ENCODE measurements at regions not wholly inside any gene's neighbourhood (a gene's known extent, or its start where the extent isn't known, plus 50 kb on each side); places are given as distances from the start of the nearest gene placed in this dataset.

- H3K9me3 ChIP-seq (ENCODE audit: insufficient read depth, low read depth, low read length), result no peaks in the 10 kb centered on the region
- H3K4me1 ChIP-seq (ENCODE audit: insufficient read depth, low read length, poor library complexity, severe bottlenecking), result peaks cover 31% of the 10 kb centered on the region
- no peak for TF ChIP-seq CTCF (conservative IDR thresholded peaks at IDR 0.05; ENCODE audit: low read length)
- TF ChIP-seq EZH2phosphoT487 (IDR thresholded peaks at IDR 0.05; ENCODE audit: borderline replicate concordance), result no peak
- no peaks in the 10 kb centered on the region for H3K79me2 ChIP-seq (ENCODE audit: insufficient read depth, low read length)
- H3K4me3 ChIP-seq (ENCODE audit: low read length, poor library complexity, severe bottlenecking), result no peak overlapping the region
- H3K9me2 ChIP-seq (replicated peaks; ENCODE audit: low read depth, low read length), result no peaks in the 10 kb centered on the region
- H4K20me1 ChIP-seq (ENCODE audit: insufficient read depth, low read length, poor library complexity, severe bottlenecking), result no peaks in the 10 kb centered on the region
- no peak overlapping the region for H3K9ac ChIP-seq (ENCODE audit: low read depth, low read length, poor library complexity, severe bottlenecking)
- no peak overlapping the region for H2AFZ ChIP-seq (ENCODE audit: low read length)
- H3K4me2 ChIP-seq (ENCODE audit: low read depth, low read length, poor library complexity, severe bottlenecking), result no peak overlapping the region
- H3F3A ChIP-seq (ENCODE audit: low read depth), result peaks cover 6% of the 10 kb centered on the region; the same call in 1 of the 2 replicates
- no peaks in the 10 kb centered on the region for H3K36me3 ChIP-seq (ENCODE audit: insufficient read depth, low read length)
- no peaks in the 10 kb centered on the region for H3K27me3 ChIP-seq (ENCODE audit: insufficient read depth, low read length, poor library complexity, severe bottlenecking)
These were observed 214.5 kb downstream of the SNX10 start for GRCh38 chr7:26506196-26506595.

GRCh38 chr7:26507108-26507987, 215.7 kb downstream of the SNX10 start:
- Histone ChIP-seq H3K27me3 (ENCODE audit: insufficient read depth, low read length, poor library complexity, severe bottlenecking) (no peaks in the 10 kb centered on the region), H3K4me3 (ENCODE audit: low read length, poor library complexity, severe bottlenecking) (no peak overlapping the region), H3K9me3 (ENCODE audit: insufficient read depth, low read depth, low read length) (no peaks in the 10 kb centered on the region), H3K9me2 (replicated peaks; ENCODE audit: low read depth, low read length) (no peaks in the 10 kb centered on the region), H4K20me1 (ENCODE audit: insufficient read depth, low read length, poor library complexity, severe bottlenecking) (no peaks in the 10 kb centered on the region), H3K9ac (ENCODE audit: low read depth, low read length, poor library complexity, severe bottlenecking) (no peak overlapping the region), H2AFZ (ENCODE audit: low read length) (no peak overlapping the region), H3K36me3 (ENCODE audit: insufficient read depth, low read length) (no peaks in the 10 kb centered on the region), H3K79me2 (ENCODE audit: insufficient read depth, low read length) (no peaks in the 10 kb centered on the region), H3F3A (ENCODE audit: low read depth) (peaks cover 6% of the 10 kb centered on the region; the same call in 1 of the 2 replicates), H3K4me2 (ENCODE audit: low read depth, low read length, poor library complexity, severe bottlenecking) (no peak overlapping the region), H3K4me1 (ENCODE audit: insufficient read depth, low read length, poor library complexity, severe bottlenecking) (peaks cover 31% of the 10 kb centered on the region)
- TF ChIP-seq CTCF (conservative IDR thresholded peaks at IDR 0.05; ENCODE audit: low read length) (peak; percentile 52), EZH2phosphoT487 (IDR thresholded peaks at IDR 0.05; ENCODE audit: borderline replicate concordance) (no peak)

- Histone ChIP-seq H3K4me1 (ENCODE audit: insufficient read depth, low read length, poor library complexity, severe bottlenecking) (peaks cover 20% of the 10 kb centered on the region), H3K36me3 (ENCODE audit: insufficient read depth, low read length) (no peaks in the 10 kb centered on the region), H3K79me2 (ENCODE audit: insufficient read depth, low read length) (no peaks in the 10 kb centered on the region), H3K4me3 (ENCODE audit: low read length, poor library complexity, severe bottlenecking) (no peak overlapping the region), H3F3A (ENCODE audit: low read depth) (peaks cover 6% of the 10 kb centered on the region; the same call in 1 of the 2 replicates), H3K27me3 (ENCODE audit: insufficient read depth, low read length, poor library complexity, severe bottlenecking) (no peaks in the 10 kb centered on the region), H3K4me2 (ENCODE audit: low read depth, low read length, poor library complexity, severe bottlenecking) (no peak overlapping the region), H3K9ac (ENCODE audit: low read depth, low read length, poor library complexity, severe bottlenecking) (no peak overlapping the region), H3K9me3 (ENCODE audit: insufficient read depth, low read depth, low read length) (no peaks in the 10 kb centered on the region), H2AFZ (ENCODE audit: low read length) (no peak overlapping the region), H4K20me1 (ENCODE audit: insufficient read depth, low read length, poor library complexity, severe bottlenecking) (no peaks in the 10 kb centered on the region), H3K9me2 (replicated peaks; ENCODE audit: low read depth, low read length) (no peaks in the 10 kb centered on the region)
- TF ChIP-seq EZH2phosphoT487 (IDR thresholded peaks at IDR 0.05; ENCODE audit: borderline replicate concordance), result no peak
- TF ChIP-seq CTCF (conservative IDR thresholded peaks at IDR 0.05; ENCODE audit: low read length), result no peak
These were observed 216.8 kb downstream of the SNX10 start for GRCh38 chr7:26508481-26508880.
